H1 (cell line): ENCODE measurements at regions not wholly inside any gene's neighbourhood (a gene's known extent, or its start where the extent isn't known, plus 50 kb on each side); places are given as distances from the start of the nearest gene placed in this dataset.

Experiments used
- CTCF ChIA-PET: fragments of 300-600 bp; sonication (Branson Sonifier 250); formaldehyde crosslinking; loops from one replicate; lab custom pipeline; 2021; ENCODE audit not compliant: partially characterized antibody; lab: Charles Lee
- POLR2A ChIA-PET: fragments of 300-600 bp; sonication (Branson Sonifier 250); formaldehyde crosslinking; loops from one replicate; lab custom pipeline; 2021; ENCODE audit warnings: inconsistent platforms; ENCODE audit not compliant: partially characterized antibody; lab: Charles Lee
- DNase-seq, 2 experiments: peaks; one replicate each; pipeline versions ENCODE4 v3.0.0 to v3.0.0-alpha.2; 2010 to 2022; ENCODE audit warnings: low spot score in 2 of 2, low read depth in 1 of 2, mixed read lengths in 1 of 2
- FAIRE-seq: peaks from 2 replicates; lab custom pipeline; 2011; peaks lifted over from hg19 to GRCh38; lab: Jason Lieb, UNC
- H2AFZ ChIP-seq: 2 replicates; pipeline ENCODE4 v1.8.1; 2012; ENCODE audit warnings: low read length, inconsistent platforms
- H2AK5ac ChIP-seq: 2 replicates; pipeline ENCODE4 v1.6.1; 2013; ENCODE audit warnings: low read depth, low read length
- H2BK120ac ChIP-seq: replicated peaks from 2 replicates; pipeline ENCODE3; 2013; ENCODE audit warnings: low read depth, low read length, inconsistent platforms
- H2BK12ac ChIP-seq: 2 replicates; pipeline ENCODE4 v1.6.1; 2013; ENCODE audit warnings: low read depth, low read length
- H2BK15ac ChIP-seq: 2 replicates; pipeline ENCODE4 v1.6.1; 2013; ENCODE audit warnings: low read length
- H2BK20ac ChIP-seq: 2 replicates; pipeline ENCODE4 v1.6.1; 2013; ENCODE audit warnings: low read length
- H2BK5ac ChIP-seq: 2 replicates; pipeline ENCODE4 v1.6.1; 2013; ENCODE audit warnings: low read depth, low read length
- H3K14ac ChIP-seq: 2 replicates; pipeline ENCODE4 v1.6.1; 2013; ENCODE audit warnings: inconsistent platforms; ENCODE audit not compliant: insufficient read length
- H3K18ac ChIP-seq: 2 replicates; pipeline ENCODE4 v1.6.1; 2013; ENCODE audit warnings: low read length; ENCODE audit errors: extremely low read depth
- H3K23ac ChIP-seq: 2 replicates; pipeline ENCODE4 v1.6.1; 2013; ENCODE audit warnings: inconsistent platforms; ENCODE audit not compliant: insufficient read length
- H3K23me2 ChIP-seq: 2 replicates; pipeline ENCODE4 v1.6.1; 2013; ENCODE audit warnings: low read depth, low read length
- H3K27ac ChIP-seq: 2 replicates; pipeline ENCODE4 v1.6.1; 2011; ENCODE audit warnings: low read depth, low read length, inconsistent platforms
- H3K27me3 ChIP-seq, 4 experiments: replicated peaks in 1 of 4; 1 replicate in 1 of 4; 2 replicates in 3 of 4; pipeline versions ENCODE4 v1.6.1 to v1.8.1; 2011 to 2013; ENCODE audit warnings: low read length in 3 of 4, mild to moderate bottlenecking in 3 of 4, inconsistent platforms in 2 of 4, mixed read lengths in 2 of 4, moderate library complexity in 1 of 4; ENCODE audit not compliant: control insufficient read depth in 3 of 4, insufficient read depth in 3 of 4; ENCODE audit errors: extremely low read depth in 1 of 4
- H3K36me3 ChIP-seq, 4 experiments: 2 replicates each; pipeline versions ENCODE4 v1.6.1 to v1.8.1; 2011 to 2013; ENCODE audit warnings: mild to moderate bottlenecking in 4 of 4, low read length in 3 of 4, moderate library complexity in 2 of 4, control low read depth in 1 of 4, inconsistent platforms in 1 of 4; ENCODE audit not compliant: insufficient read depth in 4 of 4, control insufficient read depth in 2 of 4
- H3K4ac ChIP-seq: replicated peaks from 2 replicates; pipeline ENCODE3; 2013; ENCODE audit warnings: low read length, low read depth, mixed read lengths, inconsistent platforms; ENCODE audit not compliant: insufficient read length
- H3K4me1 ChIP-seq, 4 experiments: replicated peaks in 1 of 4; 1 replicate in 1 of 4; 2 replicates in 3 of 4; pipeline versions ENCODE4 v1.6.1 to v1.8.1; 2011 to 2013; ENCODE audit warnings: low read length in 3 of 4, inconsistent platforms in 2 of 4, mixed read lengths in 1 of 4; ENCODE audit not compliant: insufficient read depth in 4 of 4, control insufficient read depth in 3 of 4
- H3K4me2 ChIP-seq, 2 experiments: 2 replicates each; pipeline versions ENCODE4 v1.6.1 to v1.8.1; 2011 to 2013; ENCODE audit warnings: low read depth in 2 of 2, low read length in 2 of 2, control low read depth in 1 of 2, inconsistent platforms in 1 of 2, mild to moderate bottlenecking in 1 of 2; ENCODE audit not compliant: insufficient read depth in 1 of 2
- H3K4me3 ChIP-seq, 4 experiments: fragments of 200-600, 300-600 bp in 1 of 4; sonication (generic), shearing (Covaris generic), sonication (Bioruptor Twin) in 1 of 4; 2 replicates each; pipeline versions ENCODE4 v1.5.1 to v1.8.1; 2011 to 2016; ENCODE audit warnings: low read length in 4 of 4, low read depth in 3 of 4, control low read depth in 2 of 4, inconsistent platforms in 2 of 4, mild to moderate bottlenecking in 2 of 4, mixed read lengths in 1 of 4, moderate library complexity in 1 of 4; ENCODE audit not compliant: insufficient read depth in 2 of 4; ENCODE audit errors: extremely low read depth in 1 of 4
- H3K56ac ChIP-seq: replicated peaks from 2 replicates; pipeline ENCODE3; 2013; ENCODE audit warnings: low read depth, mild to moderate bottlenecking, mixed read lengths, low read length, inconsistent platforms; ENCODE audit not compliant: insufficient read length
- H3K79me1 ChIP-seq: 2 replicates; pipeline ENCODE4 v1.6.1; 2013; ENCODE audit warnings: low read depth, low read length, control low read depth
- H3K79me2 ChIP-seq, 2 experiments: 2 replicates each; pipeline versions ENCODE4 v1.6.1 to v1.8.1; 2012 to 2013; ENCODE audit warnings: low read length in 2 of 2, mild to moderate bottlenecking in 2 of 2, inconsistent platforms in 1 of 2; ENCODE audit not compliant: insufficient read depth in 2 of 2, control insufficient read depth in 1 of 2
- H3K9ac ChIP-seq, 4 experiments: replicated peaks in 1 of 4; 1 replicate in 1 of 4; 2 replicates in 3 of 4; pipeline versions ENCODE4 v1.6.1 to v1.8.1; 2011 to 2013; ENCODE audit warnings: low read depth in 3 of 4, low read length in 3 of 4, control low read depth in 2 of 4, mild to moderate bottlenecking in 2 of 4, moderate library complexity in 2 of 4, inconsistent platforms in 1 of 4; ENCODE audit errors: extremely low read depth in 1 of 4
- H3K9me3 ChIP-seq, 2 experiments: 2 replicates each; pipeline versions ENCODE4 v1.6.1 to v1.8.1; 2012 to 2013; ENCODE audit warnings: mild to moderate bottlenecking in 2 of 2, moderate library complexity in 2 of 2, control low read depth in 1 of 2, inconsistent platforms in 1 of 2, low read depth in 1 of 2, low read length in 1 of 2, mixed read lengths in 1 of 2; ENCODE audit not compliant: insufficient read depth in 2 of 2
- H4K20me1 ChIP-seq, 2 experiments: replicated peaks in 1 of 2; 2 replicates each; pipeline versions ENCODE3 to v1.8.1; 2011 to 2013; ENCODE audit warnings: inconsistent platforms in 2 of 2, low read length in 2 of 2, mild to moderate bottlenecking in 1 of 2; ENCODE audit not compliant: insufficient read depth in 2 of 2, control insufficient read depth in 1 of 2
- H4K5ac ChIP-seq: 2 replicates; pipeline ENCODE4 v1.6.1; 2013; ENCODE audit warnings: low read length, low read depth, mixed read lengths, inconsistent platforms; ENCODE audit not compliant: insufficient read length
- H4K8ac ChIP-seq: 2 replicates; pipeline ENCODE4 v1.8.0; 2013; ENCODE audit warnings: mild to moderate bottlenecking, moderate library complexity, low read length, inconsistent platforms; ENCODE audit not compliant: insufficient read depth; ENCODE audit errors: extremely low read depth
- H4K91ac ChIP-seq: replicated peaks from 2 replicates; pipeline ENCODE3; 2013; ENCODE audit warnings: low read length, mixed read lengths, inconsistent platforms; ENCODE audit not compliant: insufficient read length
- GTF2F1 ChIP-seq: IDR thresholded peaks from 2 replicates; pipeline ENCODE4 v1.6.1; 2012; ENCODE audit warnings: low read depth, low read length, improper control_type of control experiment, borderline replicate concordance
- HDAC6 ChIP-seq: IDR thresholded peaks from one replicate; pipeline ENCODE4 v1.7.1; 2012; ENCODE audit warnings: low read depth, mild to moderate bottlenecking, inconsistent platforms, low read length, moderate library complexity
- NANOG ChIP-seq: IDR thresholded peaks from 2 replicates; pipeline ENCODE4 v1.6.1; 2011; ENCODE audit warnings: low read length, low read depth, mild to moderate bottlenecking, inconsistent platforms; ENCODE audit not compliant: insufficient read depth, poor library complexity, severe bottlenecking
- SIN3A ChIP-seq, 2 experiments: IDR thresholded peaks in 1 of 2; conservative IDR thresholded peaks in 1 of 2; 2 replicates each; pipeline ENCODE4 v1.6.1; 2011 to 2012; ENCODE audit warnings: low read length in 2 of 2, improper control_type of control experiment in 1 of 2, low read depth in 1 of 2, mild to moderate bottlenecking in 1 of 2
- SIRT6 ChIP-seq: IDR thresholded peaks from one replicate; pipeline ENCODE4 v1.7.1; 2012; ENCODE audit warnings: low read length, inconsistent platforms
- SP2 ChIP-seq: IDR thresholded peaks from 2 replicates; pipeline ENCODE4 v1.6.1; 2012; ENCODE audit warnings: mild to moderate bottlenecking, low read length, inconsistent platforms
- SRF ChIP-seq: IDR thresholded peaks from 2 replicates; pipeline ENCODE4 v1.6.1; 2011; ENCODE audit warnings: mild to moderate bottlenecking, low read depth, low read length, moderate library complexity
- WGBS, 2 experiments: shearing (Covaris generic) in 1 of 2; methylation state at CpG; one replicate each; pipeline versions ENCODE4 v1.1.6 to v1.1.7; 2013 to 2015; ENCODE audit warnings: low lambda C conversion rate in 2 of 2, mixed read lengths in 2 of 2, inconsistent platforms in 1 of 2, low coverage in 1 of 2, missing lambda C conversion rate in 1 of 2; ENCODE audit not compliant: insufficient replicate concordance in 2 of 2, insufficient coverage in 1 of 2, insufficient read length in 1 of 2; ENCODE audit errors: extremely low coverage in 1 of 2, missing lambda C conversion rate in 1 of 2; 5-methylcytosine and 5-hydroxymethylcytosine counted together

GRCh38 chr10:78727251-78727650, 341.5 kb upstream of the ZMIZ1 start:
- Histone ChIP-seq H3K4me1 (no peaks in the 10 kb centered on the region), H4K8ac (no peak overlapping the region), H2BK5ac (no peak overlapping the region), H4K91ac (no peak overlapping the region), H3K23ac (no peak overlapping the region), H2BK120ac (no peak overlapping the region), H2AFZ (no peak overlapping the region), H3K4ac (no peak overlapping the region), H2AK5ac (no peak overlapping the region), H3K18ac (no peak overlapping the region), H4K20me1 (no peaks in the 10 kb centered on the region), H3K79me1 (no peaks in the 10 kb centered on the region), H2BK20ac (no peak overlapping the region), H3K56ac (no peak overlapping the region), H3K9me3 (no peaks in the 10 kb centered on the region), H3K9ac (no peak overlapping the region), H3K23me2 (no peaks in the 10 kb centered on the region), H3K79me2 (no peaks in the 10 kb centered on the region), H3K36me3 (no peaks in the 10 kb centered on the region), H3K4me3 (no peak overlapping the region), H3K27me3 (no peaks in the 10 kb centered on the region; a peak in 1 of 7 replicates), H2BK15ac (no peak overlapping the region)
- CTCF ChIA-PET, result interaction anchor here (0.6 to 1.4 kb wide), 3 partner anchors 62 to 506 kb away, joined by 3 to 5 read pairs (median 3); no protein-coding TSS in a partner anchor
- POLR2A ChIA-PET, result no interaction called here
- 96% methylated on average over 2 of the region's 2 CpGs; no CpG with 5 or more reads in 1 of the 2 experiments for WGBS, 2 experiments
- no peak for DNase-seq
- TF ChIP-seq SIN3A (conservative IDR thresholded peaks at IDR 0.05 in 1 of 2, IDR thresholded peaks at IDR 0.05 in 1 of 2; ENCODE audit: low read depth in 1 of 2, low read length in 2 of 2), result no peak
- TF ChIP-seq SRF, result no peak
- no peak for TF ChIP-seq SP2
- TF ChIP-seq GTF2F1, result no peak
- no peak for TF ChIP-seq NANOG
- no peak for TF ChIP-seq HDAC6
- no peak for TF ChIP-seq SIRT6
- TF ChIP-seq, all 59 proteins: peak for 0
- H4K5ac ChIP-seq, result no peak overlapping the region
- H3K14ac ChIP-seq, result no peak overlapping the region
- no peak overlapping the region for H3K27ac ChIP-seq
- no peak overlapping the region for H2BK12ac ChIP-seq
- H3K4me2 ChIP-seq, result no peak overlapping the region
- no peak for FAIRE-seq
